Activated CD4-positive, alpha-beta T cell treated with anti-CD3 and anti-CD28 coated beads, Interleukin-2, amount 50 U/mL, for 1 hour (primary cell): ENCODE measurements at regions not wholly inside any gene's neighbourhood (a gene's known extent, or its start where the extent isn't known, plus 50 kb on each side); places are given as distances from the start of the nearest gene placed in this dataset.
"Not testable (repeated sequence)": the region's sequence is repeated elsewhere in the genome, so short reads cannot be mapped to it uniquely, and the experiment has no call there.

Experiments used
- DNase-seq: peaks from one replicate; pipeline ENCODE4 v3.0.0-alpha.2; 2020

DNA sequence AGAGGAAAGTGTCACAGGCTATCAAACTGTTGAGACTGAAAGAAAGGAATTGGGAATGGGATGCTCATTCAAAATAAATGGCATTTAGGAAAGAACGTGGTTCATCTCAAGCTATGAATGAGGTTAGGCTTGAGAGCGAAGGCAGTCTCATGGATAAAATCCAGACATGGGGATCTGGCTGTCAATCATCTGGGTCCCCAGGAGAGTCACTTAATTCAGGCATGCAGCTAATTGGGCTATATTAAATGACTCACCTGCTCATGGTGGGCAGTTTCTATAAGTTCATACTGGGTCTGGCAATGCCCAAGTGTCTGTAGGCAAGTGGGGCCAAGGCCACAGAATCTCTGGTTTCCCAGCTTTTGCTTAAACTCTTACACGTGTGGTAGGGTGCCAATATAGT lies 286.5 kb upstream of the SEMA6A start:
- no peak for DNase-seq

DNA sequence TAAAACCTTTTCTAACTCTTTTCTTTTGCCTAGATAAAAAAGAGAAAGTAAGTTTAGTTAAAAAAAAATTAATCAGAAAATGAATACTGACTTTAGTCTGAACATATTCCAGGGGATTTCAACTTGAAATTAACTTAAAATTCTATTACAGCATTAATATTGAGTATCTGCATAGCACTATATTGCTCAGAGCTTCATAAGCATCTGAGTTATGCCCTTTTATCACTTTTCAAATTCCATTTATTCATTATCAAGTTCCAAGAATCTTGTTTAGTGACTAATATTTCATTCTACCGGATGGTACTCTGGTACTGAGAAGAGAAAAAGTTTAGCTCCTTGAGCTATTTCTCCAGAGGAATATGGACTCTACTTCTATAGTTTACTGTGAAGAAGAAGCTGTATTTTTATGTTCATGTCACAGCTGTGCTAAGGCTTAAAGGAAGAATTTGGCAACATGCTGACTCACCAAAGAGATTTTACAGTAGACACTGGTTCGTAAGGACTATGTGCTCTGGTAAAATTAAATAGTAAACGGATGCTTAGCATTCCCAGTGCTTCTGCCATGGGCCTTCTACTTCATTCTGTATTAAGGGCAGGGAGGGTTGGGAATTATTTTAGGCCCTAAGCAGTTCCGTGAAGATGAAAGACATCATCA lies 285.2 kb upstream of the SEMA6A start:
- no peak for DNase-seq

- no peak for DNase-seq
Observed at GRCh38 chr5:116858705-116859333, 284.2 kb upstream of the SEMA6A start.

DNA sequence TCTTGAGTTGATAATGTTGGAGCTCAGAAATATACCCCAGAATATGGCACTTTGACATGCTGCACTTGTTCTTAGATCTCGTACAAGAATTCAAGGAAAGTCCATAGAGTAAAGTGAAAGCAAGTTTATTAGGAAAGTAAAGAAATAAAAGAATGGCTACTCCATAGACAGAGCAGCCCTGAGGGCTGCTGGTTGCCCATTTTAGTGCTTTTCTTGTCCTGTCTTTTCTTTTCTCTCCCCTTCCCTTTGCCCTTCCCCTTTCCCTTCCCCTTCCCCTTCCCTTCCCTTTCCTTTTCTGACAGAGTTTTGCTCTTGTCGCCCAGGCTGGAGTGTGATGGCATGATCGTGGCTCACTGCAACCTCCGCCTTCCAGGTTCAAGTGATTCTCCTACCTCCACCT lies 283.4 kb upstream of the SEMA6A start:
- not testable (repeated sequence) for DNase-seq

DNA sequence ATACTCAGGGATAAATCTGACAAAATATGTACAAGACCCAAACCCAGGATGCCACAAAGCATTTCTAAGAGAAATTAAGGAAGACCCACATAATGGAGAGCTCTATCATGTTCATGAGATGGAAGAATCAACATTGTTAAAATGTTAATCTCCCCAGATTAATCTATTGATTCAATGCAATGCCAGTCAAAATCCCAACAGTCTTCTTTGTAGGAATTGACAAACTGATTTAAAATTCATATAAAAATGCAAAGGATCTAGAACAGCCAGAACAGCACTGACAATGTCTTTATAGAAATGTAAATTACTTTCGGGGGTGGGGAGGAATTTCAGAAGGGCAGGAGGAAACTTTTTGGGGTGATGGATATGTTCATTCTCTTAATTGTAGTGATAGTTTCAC lies 281.6 kb upstream of the SEMA6A start:
- DNase-seq = no peak

- no peak for DNase-seq
Observed at GRCh38 chr5:116853992-116854391, 279.4 kb upstream of the SEMA6A start.

DNA sequence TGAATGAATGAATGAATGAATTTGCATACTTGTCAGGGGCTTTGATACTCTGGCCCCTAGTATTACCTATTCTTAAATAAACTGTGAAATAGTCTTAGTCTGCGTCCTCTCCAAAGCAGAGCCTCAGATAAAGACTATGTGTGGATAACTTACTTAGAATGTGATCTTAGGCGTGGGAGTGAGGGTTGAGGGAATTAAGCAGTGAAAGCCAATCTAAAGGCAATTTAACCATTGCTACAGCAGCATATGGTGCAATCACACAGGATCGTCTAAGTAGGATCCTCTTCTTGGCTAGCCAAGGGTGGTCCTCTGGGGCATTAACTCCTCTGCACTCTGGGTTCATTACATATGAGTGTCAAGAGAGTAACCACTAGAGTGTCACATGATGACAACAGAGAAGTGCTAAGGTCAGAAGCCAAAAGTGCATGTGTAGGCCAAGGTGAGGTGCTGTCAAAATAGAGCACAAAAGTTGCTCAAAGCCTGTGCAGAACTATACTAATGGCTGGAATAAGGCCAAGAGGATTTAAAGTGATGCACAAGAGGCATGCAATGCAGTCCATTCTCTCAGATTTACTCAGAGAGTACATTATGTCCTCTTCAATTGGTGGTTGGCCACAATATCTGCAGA lies 274.4 kb upstream of the SEMA6A start:
- no peak for DNase-seq

GRCh38 chr5:116847960-116848359 lies 273.3 kb upstream of the SEMA6A start:
- DNase-seq = no peak

DNA sequence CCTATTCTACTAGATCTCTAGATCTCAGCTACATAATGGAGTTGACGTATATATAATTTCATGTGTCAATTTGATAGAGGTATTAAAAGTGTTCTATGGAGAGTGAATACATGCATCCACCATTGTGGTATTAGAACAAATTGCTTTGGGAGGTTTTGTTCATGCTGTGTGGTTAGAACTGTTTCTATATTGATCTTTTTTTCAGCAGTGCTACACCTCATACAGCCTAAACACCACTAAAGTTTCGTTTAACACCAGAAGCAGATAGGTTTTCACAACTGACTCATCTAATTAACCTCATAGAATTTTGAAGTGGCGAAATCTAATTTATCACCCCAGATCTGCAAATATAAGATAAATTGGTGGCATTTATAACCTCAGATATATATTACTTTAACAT lies 269.4 kb upstream of the SEMA6A start:
- DNase-seq = no peak

DNA sequence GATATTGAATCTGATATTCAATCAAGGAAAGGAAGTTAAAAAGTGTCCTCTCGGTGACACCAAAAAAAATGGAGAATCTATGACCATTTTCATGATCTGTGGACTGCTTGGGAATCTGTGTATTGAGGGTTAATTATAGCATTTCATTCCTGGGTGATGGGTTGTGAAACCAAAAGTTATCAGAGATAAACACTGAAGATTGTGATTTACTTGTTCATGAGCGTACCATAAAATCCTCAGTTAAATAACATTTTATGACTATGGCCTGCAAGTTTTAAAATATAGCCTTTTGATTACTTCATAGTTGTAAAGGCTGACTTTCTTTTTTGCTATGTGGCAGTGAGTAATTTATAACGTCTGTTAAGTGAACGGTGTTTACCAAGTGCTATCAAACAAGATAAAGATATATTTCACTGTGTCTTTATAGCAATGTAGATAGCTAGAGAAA lies 267.9 kb upstream of the SEMA6A start:
- DNase-seq = no peak

DNA sequence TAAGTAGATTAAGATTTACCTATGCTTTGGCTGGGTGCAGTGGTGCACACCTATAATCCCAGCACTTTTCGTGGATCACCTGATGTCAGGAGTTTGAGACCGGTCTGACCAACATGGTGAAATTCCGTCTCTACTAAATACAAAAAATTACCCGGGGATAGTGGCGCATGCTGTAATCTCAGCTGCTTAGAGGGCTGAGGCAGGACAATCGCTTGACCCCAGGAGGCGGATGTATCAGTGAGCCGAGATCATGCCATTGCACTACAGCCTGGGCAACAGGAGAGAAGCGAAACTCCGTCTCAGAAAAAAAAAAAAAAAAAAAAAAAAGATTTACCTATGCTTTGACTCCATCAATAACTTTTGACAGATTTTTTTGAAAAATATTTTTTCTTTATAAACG lies 267.1 kb upstream of the SEMA6A start:
- DNase-seq = no peak

- DNase-seq = no peak
Observed at GRCh38 chr5:116838011-116838536, 263.5 kb upstream of the SEMA6A start.

DNA sequence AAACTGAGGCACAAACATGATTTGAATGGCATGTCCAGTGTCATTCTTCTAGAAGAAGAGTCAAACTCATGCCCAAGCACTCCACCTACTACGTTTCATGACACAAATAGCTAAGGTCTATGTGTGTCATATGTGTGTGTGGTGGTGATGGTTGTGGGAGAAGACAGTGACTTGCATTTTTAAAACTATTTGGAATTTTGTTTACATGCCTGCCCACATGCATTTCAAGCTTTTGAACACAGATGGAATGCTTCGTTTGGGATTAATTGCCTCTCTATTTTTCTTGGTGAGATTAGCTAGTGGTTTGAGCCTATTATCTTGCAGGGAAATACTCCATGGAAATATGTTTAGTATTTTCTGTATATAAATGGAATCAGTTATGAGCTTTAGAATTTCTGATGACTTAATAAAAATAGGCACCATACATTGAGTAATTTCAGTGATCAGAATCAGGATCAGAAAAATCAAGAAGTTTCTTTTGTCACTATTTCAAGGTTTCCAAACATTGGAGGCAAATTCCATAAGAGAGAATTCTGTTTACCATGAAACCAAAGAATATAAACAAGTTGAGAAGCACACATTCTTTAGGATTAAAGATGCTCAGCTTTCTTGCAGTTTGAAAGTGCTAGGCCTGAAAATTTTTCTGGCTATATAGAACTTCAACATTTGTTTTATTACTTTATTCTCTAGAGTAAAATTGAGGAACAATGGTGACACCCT lies 260.3 kb upstream of the SEMA6A start:
- DNase-seq = no peak

DNA sequence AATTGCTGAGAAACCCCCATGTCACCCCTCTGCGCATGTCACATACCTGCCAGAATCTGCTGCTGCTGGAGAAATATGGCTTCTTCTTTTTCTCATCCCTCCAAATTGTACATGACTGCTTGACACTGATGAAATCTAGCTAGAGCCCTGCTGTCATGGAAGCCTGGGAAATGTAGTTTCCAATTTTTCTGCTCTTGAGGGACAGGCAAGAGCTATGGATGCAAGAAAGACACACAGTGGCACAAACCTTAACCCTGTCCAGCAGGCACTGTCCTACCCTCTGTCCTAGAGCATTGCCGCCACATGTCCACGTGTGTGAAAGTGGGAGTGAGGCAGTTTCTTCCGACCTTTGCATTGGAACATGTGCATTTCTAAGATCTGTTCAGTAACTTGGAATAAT lies 255.5 kb upstream of the SEMA6A start:
- DNase-seq = no peak

- DNase-seq = no peak
Observed at GRCh38 chr5:116827078-116827477, 252.5 kb upstream of the SEMA6A start.

DNA sequence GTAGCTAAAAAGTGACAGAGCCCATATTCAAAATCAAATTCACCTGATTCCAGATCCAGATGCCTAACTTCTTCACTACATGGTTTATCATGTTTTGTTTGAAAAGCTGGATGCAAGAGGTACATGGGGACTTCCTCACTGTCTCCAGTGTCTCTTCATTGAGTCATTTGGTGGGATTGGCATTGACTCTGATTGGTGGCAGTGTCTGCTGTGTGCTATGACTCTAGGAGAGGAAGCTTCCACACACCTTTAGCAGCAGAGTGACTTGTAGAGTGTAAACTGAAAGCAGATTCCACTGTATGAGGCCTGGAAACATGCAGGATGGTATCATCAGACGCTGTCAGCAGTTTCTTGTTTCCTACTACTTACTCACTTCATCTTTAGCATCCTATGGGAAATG lies 250.9 kb upstream of the SEMA6A start:
- no peak for DNase-seq

DNA sequence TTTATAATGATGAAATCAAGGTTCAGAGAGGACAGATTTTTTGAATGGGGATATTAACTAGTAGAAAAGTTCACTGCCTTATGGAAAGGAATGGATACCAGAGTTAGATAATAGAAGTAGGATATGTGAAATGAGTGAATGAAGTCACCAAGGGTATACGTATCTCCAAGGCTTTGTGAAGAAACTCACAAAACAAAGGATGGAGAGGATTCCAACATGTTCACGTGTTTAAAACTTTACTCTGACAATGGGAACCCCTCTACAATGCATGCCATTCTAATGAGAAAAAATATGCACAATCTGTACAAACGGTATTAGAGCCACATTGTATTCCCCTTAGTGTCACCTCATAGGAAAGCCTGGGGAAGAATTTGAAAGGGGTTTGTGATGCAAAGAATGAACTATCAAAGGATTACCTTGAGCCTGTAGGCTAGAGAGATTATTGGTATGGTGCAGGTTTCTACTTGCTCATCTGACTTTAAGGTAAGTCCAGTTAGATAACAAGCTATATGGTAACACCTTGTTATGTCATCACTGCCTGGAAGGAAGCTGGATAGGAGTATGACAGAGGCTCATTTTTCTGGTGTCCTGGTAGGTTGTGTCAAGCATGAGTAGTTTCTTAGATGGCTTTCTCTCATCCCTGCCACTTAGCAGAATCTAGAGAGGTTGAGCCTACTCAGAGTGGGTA lies 250.3 kb upstream of the SEMA6A start:
- DNase-seq = no peak

DNA sequence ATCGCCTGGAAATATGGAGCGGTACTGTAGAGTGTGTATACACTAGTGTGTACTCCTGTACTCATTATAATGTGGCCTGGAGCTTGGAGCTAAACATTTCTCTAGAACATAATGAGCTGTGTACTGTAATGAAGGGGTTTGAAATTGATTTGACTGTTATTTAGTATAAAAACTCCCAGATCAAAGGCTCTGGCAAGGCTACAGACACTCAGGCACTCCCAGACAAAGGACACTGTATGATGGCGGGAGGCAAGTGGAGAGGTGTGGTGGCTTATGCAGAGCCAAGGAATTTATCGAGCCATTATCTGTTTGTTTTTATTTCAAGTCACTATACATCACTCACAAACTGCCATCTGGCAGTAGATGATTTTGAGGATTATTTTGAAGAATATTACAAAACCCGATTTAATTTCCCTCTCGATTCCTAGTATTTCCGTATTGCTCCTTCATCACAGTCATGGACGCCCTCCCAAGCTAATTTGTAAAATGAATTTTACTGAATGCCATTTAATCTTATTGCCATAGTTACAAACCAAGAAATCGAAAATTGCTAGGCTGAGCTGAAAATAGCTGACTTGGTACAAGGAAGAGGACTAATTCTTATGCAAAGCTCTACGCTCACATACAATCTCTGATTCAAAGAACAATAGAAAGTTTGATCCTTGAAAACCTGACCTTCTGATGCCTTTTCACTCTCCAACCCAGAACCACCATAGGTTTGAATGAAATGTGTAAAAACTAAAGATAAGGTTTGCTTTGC lies 240.2 kb upstream of the SEMA6A start:
- no peak for DNase-seq

DNA sequence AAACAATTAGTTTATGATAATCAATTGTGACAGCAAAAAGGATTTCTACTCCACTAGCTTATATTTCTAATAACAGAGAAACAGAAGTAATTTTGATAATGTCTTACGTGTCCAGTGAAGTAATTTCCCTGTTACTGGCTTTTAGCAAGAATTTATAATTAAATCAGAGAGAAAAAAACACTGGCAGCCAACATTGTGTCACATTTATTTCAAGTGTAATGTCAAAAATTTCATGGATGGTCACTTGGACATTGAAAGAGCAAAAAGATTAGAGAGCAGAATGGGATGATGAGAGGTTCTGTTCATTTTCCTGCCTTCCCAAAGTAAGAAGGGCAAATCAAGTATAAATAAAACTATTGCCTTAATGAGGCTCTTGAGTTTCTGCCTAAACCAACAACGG lies 239.3 kb upstream of the SEMA6A start:
- no peak for DNase-seq

- no peak for DNase-seq
Observed at GRCh38 chr5:116813356-116813755, 238.7 kb upstream of the SEMA6A start.

DNA sequence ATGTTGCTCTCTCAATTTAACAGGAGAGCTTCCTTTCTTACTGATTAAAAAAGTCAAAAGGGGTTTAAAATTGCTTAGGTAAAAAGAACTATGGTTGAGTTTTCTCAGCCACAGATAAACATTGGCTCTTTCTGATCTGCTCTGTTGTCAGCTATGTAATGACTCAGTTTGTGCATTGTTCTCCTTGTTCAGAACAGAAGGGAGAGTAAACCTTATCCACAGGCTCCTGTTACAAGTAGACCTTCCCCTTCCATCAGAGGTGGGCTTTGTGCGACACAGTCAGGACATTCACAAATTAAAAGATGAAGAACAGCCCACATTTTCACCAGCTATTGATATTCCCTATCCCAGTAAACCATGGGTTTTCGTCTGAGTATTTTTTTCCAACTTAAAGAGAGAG lies 236.3 kb upstream of the SEMA6A start:
- DNase-seq = no peak

GRCh38 chr5:116806836-116807235 lies 232.2 kb upstream of the SEMA6A start:
- DNase-seq = no peak
